Lower leg skin (tissue), 4 donors: ENCODE measurements at regions not wholly inside any gene's neighbourhood (a gene's known extent, or its start where the extent isn't known, plus 50 kb on each side); places are given as distances from the start of the nearest gene placed in this dataset.
"Not testable (repeated sequence)": the region's sequence is repeated elsewhere in the genome, so short reads cannot be mapped to it uniquely, and the experiment has no call there.

Experiments used
- DNase-seq, 2 donors: peaks; one replicate each; pipeline ENCODE4 v3.0.0-alpha.2; 2019; ENCODE audit warnings: low spot score in 2 of 2
- H3K4me3 ChIP-seq: fragments of 200-600 bp; sonication (generic); 2 replicates; pipeline ENCODE4 v1.5.1; 2017; ENCODE audit warnings: mild to moderate bottlenecking, low read depth; ENCODE audit not compliant: poor library complexity, severe bottlenecking
- CTCF ChIP-seq, 3 donors: fragments of 450-650 bp; IDR thresholded peaks; one replicate each; pipeline ENCODE4 v1.5.1; 2016; ENCODE audit warnings: antibody characterized with exemption in 3 of 3, mild to moderate bottlenecking in 3 of 3, moderate library complexity in 2 of 3
- POLR2A ChIP-seq, 2 donors: fragments of 450-650 bp; IDR thresholded peaks; one replicate each; pipeline ENCODE4 v1.6.1; 2016 to 2017; ENCODE audit warnings: antibody characterized with exemption in 2 of 2, mild to moderate bottlenecking in 1 of 2, moderate library complexity in 1 of 2
- WGBS, 2 donors: methylation state at CpG; one replicate each; pipeline ENCODE4 v1.1.5; 2018; 5-methylcytosine and 5-hydroxymethylcytosine counted together
- intact Hi-C: fragments of 100-400 bp; cut with DNase I; formaldehyde crosslinking; loops from one replicate; pipeline ENCODE4 v1.15.0; 2023; ENCODE audit warnings: low total_unique reads

GRCh38 chr3:104360038-104360437, 1006.7 kb upstream of the ALCAM start:
- no peak for DNase-seq
- intact Hi-C loops: no loop called here
- no peak for TF ChIP-seq POLR2A (IDR thresholded peaks at IDR 0.05)
- TF ChIP-seq CTCF (IDR thresholded peaks at IDR 0.05): no peak
- no peak overlapping the region for H3K4me3 ChIP-seq

- intact Hi-C loops, DNase-seq, H3K4me3 ChIP-seq: not testable (repeated sequence)
- 95 to 96% methylated on average over 8 of the region's 8 CpGs for WGBS, 2 donors
Observed at GRCh38 chr3:104361748-104362147, 1005.0 kb upstream of the ALCAM start.

GRCh38 chr3:104362319-104362718, 1004.4 kb upstream of the ALCAM start:
- H3K4me3 ChIP-seq: no peak overlapping the region

GRCh38 chr3:104367000-104367399, 999.7 kb upstream of the ALCAM start:
- WGBS, 2 donors: 47% methylated on average over 3 of the region's 3 CpGs
- intact Hi-C loops: no loop called here

More at GRCh38 chr3:104362319-104362718, 1004.4 kb upstream of the ALCAM start:
- 92 to 95% methylated on average over 6 of the region's 6 CpGs for WGBS, 2 donors
- intact Hi-C loops: no loop called here
- no peak for TF ChIP-seq POLR2A (IDR thresholded peaks at IDR 0.05)
- TF ChIP-seq CTCF (IDR thresholded peaks at IDR 0.05): no peak
- no peak for DNase-seq

GRCh38 chr3:104368760-104369159, 997.9 kb upstream of the ALCAM start:
- no peak overlapping the region for H3K4me3 ChIP-seq
- no peak for DNase-seq
- intact Hi-C loops: no loop called here
- TF ChIP-seq CTCF (IDR thresholded peaks at IDR 0.05): no peak
- TF ChIP-seq POLR2A (IDR thresholded peaks at IDR 0.05): no peak

More at GRCh38 chr3:104367000-104367399, 999.7 kb upstream of the ALCAM start:
- TF ChIP-seq CTCF (IDR thresholded peaks at IDR 0.05) (no peak), POLR2A (IDR thresholded peaks at IDR 0.05) (no peak)
- DNase-seq: no peak
- no peak overlapping the region for H3K4me3 ChIP-seq

GRCh38 chr3:104385421-104385820, 981.3 kb upstream of the ALCAM start:
- TF ChIP-seq CTCF (IDR thresholded peaks at IDR 0.05) (no peak), POLR2A (IDR thresholded peaks at IDR 0.05) (no peak)
- DNase-seq: no peak
- no peak overlapping the region for H3K4me3 ChIP-seq
- 49 to 53% methylated on average over 3 of the region's 3 CpGs for WGBS, 2 donors
- intact Hi-C loops: no loop called here
